ENCODE measurements at regions not wholly inside any gene's neighbourhood (a gene's known extent, or its start where the extent isn't known, plus 50 kb on each side); places are given as distances from the start of the nearest gene placed in this dataset.

GRCh38 chrY:14238277-14238676, 182.2 kb downstream of the VCY1B start:
- TF ChIP-seq CTCF (conservative IDR thresholded peaks at IDR 0.05 in 1 of 2, IDR thresholded peaks at IDR 0.05 in 1 of 2; ENCODE audit: low read depth in 1 of 2, low read length in 2 of 2) (no peak), EZH2 (IDR thresholded peaks at IDR 0.05; ENCODE audit: low read length, missing control alignments) (no peak)
